Neural progenitor cell (in vitro differentiated cells): ENCODE measurements at regions not wholly inside any gene's neighbourhood (a gene's known extent, or its start where the extent isn't known, plus 50 kb on each side); places are given as distances from the start of the nearest gene placed in this dataset.
A peak's percentile ranks its signal among the peaks of the same experiment; 100 is the strongest.
"Not testable (repeated sequence)": the region's sequence is repeated elsewhere in the genome, so short reads cannot be mapped to it uniquely, and the experiment has no call there.

Experiments
- DNase-seq: peaks from one replicate; pipeline ENCODE4 v3.0.0-alpha.2; 2016; ENCODE audit warnings: low spot score
- H2AFZ ChIP-seq: fragments of 200-600 bp; sonication (generic); replicated peaks from 2 replicates; pipeline ENCODE4 v1.6.1; 2016; ENCODE audit warnings: antibody characterized with exemption
- H3F3A ChIP-seq: fragments of 200-600 bp; sonication (generic); 2 replicates; pipeline ENCODE4 v1.6.1; 2016; ENCODE audit warnings: antibody characterized with exemption, low read depth
- H3K27ac ChIP-seq: fragments of 200-600 bp; sonication (generic); 2 replicates; pipeline ENCODE4 v1.5.1; 2016; ENCODE audit warnings: mild to moderate bottlenecking
- H3K27me3 ChIP-seq: fragments of 200-600 bp; sonication (generic); 2 replicates; pipeline ENCODE4 v1.6.1; 2016; ENCODE audit warnings: mild to moderate bottlenecking, moderate library complexity
- H3K36me3 ChIP-seq: fragments of 200-600 bp; sonication (generic); 2 replicates; pipeline ENCODE4 v1.5.1; 2016
- H3K4me1 ChIP-seq: fragments of 200-600 bp; sonication (generic); 2 replicates; pipeline ENCODE4 v1.6.1; 2016; ENCODE audit warnings: mixed run types
- H3K4me2 ChIP-seq: fragments of 200-600 bp; sonication (generic); 2 replicates; pipeline ENCODE4 v1.6.1; 2016
- H3K4me3 ChIP-seq: fragments of 200-600 bp; sonication (generic); 2 replicates; pipeline ENCODE4 v1.5.1; 2016
- H3K79me2 ChIP-seq: fragments of 200-600 bp; sonication (generic); 2 replicates; pipeline ENCODE4 v1.6.1; 2016; ENCODE audit warnings: low read depth
- H3K9ac ChIP-seq: fragments of 200-600 bp; sonication (generic); 2 replicates; pipeline ENCODE4 v1.6.1; 2016
- H3K9me3 ChIP-seq: fragments of 200-600 bp; sonication (generic); 2 replicates; pipeline ENCODE4 v1.5.1; 2016; ENCODE audit warnings: low read depth
- H4K20me1 ChIP-seq: fragments of 200-600 bp; sonication (generic); 2 replicates; pipeline ENCODE4 v1.6.1; 2016; ENCODE audit warnings: low read depth
- H3K27ac Mint-ChIP-seq: 3 replicates; pipeline ENCODE4 v1.8.0; 2021; ENCODE audit warnings: mixed read lengths
- H3K27me3 Mint-ChIP-seq: 2 replicates; pipeline ENCODE4 v1.8.0; 2022; ENCODE audit warnings: low read depth, mild to moderate bottlenecking, inconsistent platforms, moderate library complexity, mixed read lengths; ENCODE audit not compliant: insufficient read depth
- H3K36me3 Mint-ChIP-seq: 3 replicates; pipeline ENCODE4 v1.8.0; 2021; ENCODE audit warnings: mixed read lengths
- H3K4me1 Mint-ChIP-seq: 3 replicates; pipeline ENCODE4 v1.8.0; 2021; ENCODE audit warnings: mixed read lengths
- H3K4me3 Mint-ChIP-seq: 3 replicates; pipeline ENCODE4 v1.8.0; 2021; ENCODE audit warnings: mild to moderate bottlenecking, moderate library complexity, mixed read lengths
- H3K9me3 Mint-ChIP-seq: 3 replicates; pipeline ENCODE4 v1.8.0; 2020; ENCODE audit warnings: mixed read lengths
- EZH2 ChIP-seq: fragments of 200-600 bp; sonication (generic); IDR thresholded peaks from 2 replicates; pipeline ENCODE4 v1.6.1; 2017; ENCODE audit warnings: antibody characterized with exemption, mild to moderate bottlenecking, moderate library complexity
- EZH2phosphoT487 ChIP-seq: fragments of 200-600 bp; sonication (generic); IDR thresholded peaks from 2 replicates; pipeline ENCODE4 v1.6.1; 2017; ENCODE audit warnings: antibody characterized with exemption
- TF ChIP-seq, protein P1 (sequence below): fragments of 200-600 bp; sonication (generic); IDR thresholded peaks from 2 replicates; pipeline ENCODE4 v1.5.1; 2017; ENCODE audit warnings: antibody characterized with exemption, mild to moderate bottlenecking

DNA sequence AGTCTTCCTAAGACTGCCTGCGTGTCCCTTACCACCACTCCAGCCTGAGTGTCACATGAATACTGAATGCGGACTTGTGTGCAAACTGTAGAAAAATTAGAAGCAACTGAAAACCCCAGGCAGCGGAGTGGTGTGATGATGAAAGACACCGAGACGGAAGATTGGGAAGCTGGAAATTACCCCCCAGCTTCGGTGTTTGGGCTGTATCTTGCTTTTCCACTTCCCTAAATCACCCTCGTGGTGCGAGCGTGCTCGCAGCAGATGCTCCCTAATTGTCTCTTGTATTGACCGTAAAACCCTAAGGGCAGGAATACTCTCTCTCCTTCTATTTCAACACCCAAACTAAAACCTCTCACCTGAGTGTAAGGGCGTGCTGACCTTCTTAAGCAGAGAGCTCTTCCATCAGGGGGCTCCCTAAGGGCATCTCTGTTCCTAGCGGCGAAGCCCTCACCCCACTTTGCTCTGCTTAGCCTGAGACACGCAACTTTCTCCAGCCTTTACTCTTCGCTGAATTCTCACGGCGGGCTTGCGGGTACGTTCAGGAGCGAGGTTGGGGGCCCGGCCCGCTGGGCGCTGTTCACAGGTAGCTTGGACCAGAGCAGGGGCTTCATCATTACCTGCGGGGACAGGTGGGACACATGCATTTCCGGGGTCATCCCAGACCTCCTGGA, 62.4 kb downstream of the CRYBB2 start:
- Histone ChIP-seq H3K79me2 (no peaks in the 10 kb centered on the region), H3F3A (peaks cover 11% of the 10 kb centered on the region), H4K20me1 (no peaks in the 10 kb centered on the region), H3K9ac (no peak overlapping the region), H3K27ac (no peak overlapping the region), H3K36me3 (no peaks in the 10 kb centered on the region), H3K4me3 (peak overlapping the region; percentile 89), H3K27me3 (peaks cover 66% of the 10 kb centered on the region), H3K4me2 (peak overlapping the region; percentile 93), H3K4me1 (peaks cover 7% of the 10 kb centered on the region), H3K9me3 (no peaks in the 10 kb centered on the region), H2AFZ (peak overlapping the region; percentile 99)
- TF ChIP-seq, protein P1, sequence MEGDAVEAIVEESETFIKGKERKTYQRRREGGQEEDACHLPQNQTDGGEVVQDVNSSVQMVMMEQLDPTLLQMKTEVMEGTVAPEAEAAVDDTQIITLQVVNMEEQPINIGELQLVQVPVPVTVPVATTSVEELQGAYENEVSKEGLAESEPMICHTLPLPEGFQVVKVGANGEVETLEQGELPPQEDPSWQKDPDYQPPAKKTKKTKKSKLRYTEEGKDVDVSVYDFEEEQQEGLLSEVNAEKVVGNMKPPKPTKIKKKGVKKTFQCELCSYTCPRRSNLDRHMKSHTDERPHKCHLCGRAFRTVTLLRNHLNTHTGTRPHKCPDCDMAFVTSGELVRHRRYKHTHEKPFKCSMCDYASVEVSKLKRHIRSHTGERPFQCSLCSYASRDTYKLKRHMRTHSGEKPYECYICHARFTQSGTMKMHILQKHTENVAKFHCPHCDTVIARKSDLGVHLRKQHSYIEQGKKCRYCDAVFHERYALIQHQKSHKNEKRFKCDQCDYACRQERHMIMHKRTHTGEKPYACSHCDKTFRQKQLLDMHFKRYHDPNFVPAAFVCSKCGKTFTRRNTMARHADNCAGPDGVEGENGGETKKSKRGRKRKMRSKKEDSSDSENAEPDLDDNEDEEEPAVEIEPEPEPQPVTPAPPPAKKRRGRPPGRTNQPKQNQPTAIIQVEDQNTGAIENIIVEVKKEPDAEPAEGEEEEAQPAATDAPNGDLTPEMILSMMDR = no peak
- TF ChIP-seq EZH2phosphoT487 = peak; percentile 55
- TF ChIP-seq EZH2 = peak; percentile 2
- Mint-ChIP-seq H3K9me3 (no peaks in the 10 kb centered on the region), H3K36me3 (no peaks in the 10 kb centered on the region), H3K4me1 (peaks cover 24% of the 10 kb centered on the region), H3K27ac (no peak overlapping the region), H3K4me3 (peak overlapping the region; percentile 89), H3K27me3 (peaks cover 53% of the 10 kb centered on the region)
- peak; percentile 47 for DNase-seq

GRCh38 chr22:25282346-25282670, 62.9 kb downstream of the CRYBB2 start:
- H3K27me3 Mint-ChIP-seq = peaks cover 53% of the 10 kb centered on the region
- H3K4me2 ChIP-seq = peak overlapping the region; percentile 93
- H3F3A ChIP-seq = peaks cover 11% of the 10 kb centered on the region
- H3K36me3 ChIP-seq = no peaks in the 10 kb centered on the region
- H3K9ac ChIP-seq = no peak overlapping the region
- no peak overlapping the region for H3K27ac ChIP-seq
- H3K9me3 ChIP-seq = no peaks in the 10 kb centered on the region
- H3K9me3 Mint-ChIP-seq = no peaks in the 10 kb centered on the region
- peaks cover 21% of the 10 kb centered on the region for H3K4me1 Mint-ChIP-seq
- peak overlapping the region; percentile 89 for H3K4me3 ChIP-seq
- DNase-seq = no peak
- peak overlapping the region; percentile 99 for H2AFZ ChIP-seq
- no peaks in the 10 kb centered on the region for H4K20me1 ChIP-seq
- TF ChIP-seq EZH2phosphoT487 (no peak), EZH2 (no peak)
- TF ChIP-seq, protein P1 = no peak
- no peak overlapping the region for H3K27ac Mint-ChIP-seq
- no peaks in the 10 kb centered on the region for H3K36me3 Mint-ChIP-seq
- H3K4me3 Mint-ChIP-seq = peak overlapping the region; percentile 89
- H3K4me1 ChIP-seq = peaks cover 7% of the 10 kb centered on the region
- H3K27me3 ChIP-seq = peaks cover 66% of the 10 kb centered on the region
- H3K79me2 ChIP-seq = no peaks in the 10 kb centered on the region

- no peaks in the 10 kb centered on the region for H3K36me3 Mint-ChIP-seq
- Histone ChIP-seq H3K4me1 (peaks cover 7% of the 10 kb centered on the region), H3K4me2 (peak overlapping the region; percentile 93), H3K27ac (no peak overlapping the region), H3K79me2 (no peaks in the 10 kb centered on the region), H3K4me3 (peak overlapping the region; percentile 89), H3K9ac (no peak overlapping the region), H3F3A (peaks cover 11% of the 10 kb centered on the region), H2AFZ (peak overlapping the region; percentile 99), H3K36me3 (no peaks in the 10 kb centered on the region), H3K9me3 (no peaks in the 10 kb centered on the region), H3K27me3 (peaks cover 66% of the 10 kb centered on the region), H4K20me1 (no peaks in the 10 kb centered on the region)
- peaks cover 21% of the 10 kb centered on the region for H3K4me1 Mint-ChIP-seq
- peaks cover 53% of the 10 kb centered on the region for H3K27me3 Mint-ChIP-seq
- no peak overlapping the region for H3K27ac Mint-ChIP-seq
- no peaks in the 10 kb centered on the region for H3K9me3 Mint-ChIP-seq
- TF ChIP-seq, protein P1 = peak; percentile 27
- TF ChIP-seq EZH2 (peak; percentile 46), EZH2phosphoT487 (peak; percentile 15)
- DNase-seq = peak; percentile 69
- H3K4me3 Mint-ChIP-seq = peak overlapping the region; percentile 89
These were observed 63.5 kb downstream of the CRYBB2 start for GRCh38 chr22:25282671-25283561.

DNA sequence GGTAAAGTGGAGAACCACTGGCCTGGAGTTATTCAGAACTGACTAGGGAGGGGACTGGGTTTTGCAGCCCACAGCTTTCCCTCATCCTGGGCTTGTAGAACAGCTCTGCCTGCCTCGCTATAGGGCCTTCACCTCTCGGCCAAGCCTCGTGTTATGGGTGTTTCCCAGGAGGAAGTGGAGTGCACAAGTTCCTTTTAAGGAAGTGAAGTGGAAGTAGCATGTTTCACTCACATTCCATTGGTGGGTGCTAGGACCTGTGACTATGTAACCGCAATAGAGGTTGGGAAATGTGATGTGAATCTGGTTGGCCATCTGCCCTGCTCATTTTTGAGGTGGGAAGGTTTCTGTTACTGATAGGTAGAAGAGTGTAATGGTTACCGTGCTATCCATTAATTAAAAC, 69.0 kb downstream of the CRYBB2 start:
- not testable (repeated sequence) for H3K79me2 ChIP-seq, H3K36me3 ChIP-seq, H2AFZ ChIP-seq, H3K4me3 Mint-ChIP-seq, H3K9ac ChIP-seq, H3K4me1 Mint-ChIP-seq, H3K27ac Mint-ChIP-seq, H3K4me1 ChIP-seq, H3K4me2 ChIP-seq, H3K36me3 Mint-ChIP-seq, H3K27ac ChIP-seq, H3K9me3 Mint-ChIP-seq, DNase-seq, H4K20me1 ChIP-seq, H3F3A ChIP-seq, H3K9me3 ChIP-seq, H3K4me3 ChIP-seq
- peaks cover 18% of the 10 kb centered on the region for H3K27me3 ChIP-seq
- peaks cover 19% of the 10 kb centered on the region for H3K27me3 Mint-ChIP-seq

DNA sequence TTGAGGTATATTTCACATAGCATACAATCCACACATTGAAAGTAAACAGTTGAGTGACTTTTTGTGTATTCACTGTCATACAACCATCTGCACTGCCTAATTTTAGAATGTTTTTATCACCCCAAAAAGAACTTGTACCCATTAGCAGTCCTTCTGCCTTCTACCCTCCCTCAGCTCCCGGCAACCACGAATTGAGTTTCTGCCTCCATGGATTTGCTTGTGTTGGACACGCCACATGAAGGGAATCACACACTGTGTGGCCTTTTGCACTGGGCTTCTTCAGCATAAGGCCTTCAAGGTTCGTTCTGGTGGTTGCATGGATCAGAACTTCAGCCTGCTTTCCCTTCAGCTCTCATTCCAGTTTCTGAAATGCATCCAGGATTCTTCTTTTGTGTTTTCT, 82.5 kb downstream of the CRYBB2 start:
- H3F3A ChIP-seq, H3K4me2 ChIP-seq, H3K36me3 Mint-ChIP-seq, H3K27ac ChIP-seq, H3K4me3 Mint-ChIP-seq, H3K27me3 ChIP-seq, H3K9me3 ChIP-seq, H4K20me1 ChIP-seq, H3K9me3 Mint-ChIP-seq, H3K4me1 ChIP-seq, H3K79me2 ChIP-seq, DNase-seq, H2AFZ ChIP-seq, H3K27me3 Mint-ChIP-seq, H3K4me1 Mint-ChIP-seq, H3K4me3 ChIP-seq, H3K9ac ChIP-seq, H3K27ac Mint-ChIP-seq, H3K36me3 ChIP-seq: not testable (repeated sequence)
